ENCODE measurements at regions not wholly inside any gene's neighbourhood (a gene's known extent, or its start where the extent isn't known, plus 50 kb on each side); places are given as distances from the start of the nearest gene placed in this dataset.

DNA sequence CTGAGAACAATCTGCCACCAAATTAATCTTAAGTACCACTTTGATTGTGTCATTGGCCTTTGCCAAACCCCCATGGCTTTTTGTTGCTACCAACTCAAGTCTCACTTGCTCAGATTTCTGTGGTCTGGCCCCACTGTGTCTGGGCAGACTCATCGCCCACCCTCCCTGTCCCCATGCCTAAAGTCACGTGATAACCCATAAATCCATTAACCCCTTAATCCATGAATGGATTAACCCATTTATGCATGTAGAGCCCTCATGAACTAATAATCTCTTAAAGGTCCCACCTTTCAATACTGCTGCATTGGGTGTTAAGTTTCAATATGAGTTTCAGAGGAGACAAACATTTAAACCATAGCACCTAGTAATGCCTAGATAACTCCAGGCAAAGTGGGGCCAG, 78.5 kb upstream of the BLTP1 start:
- H3K4me3 Mint-ChIP-seq (ENCODE audit: low read depth) = no peak overlapping the region
- H3K9me3 Mint-ChIP-seq (ENCODE audit: low read depth) = no peaks in the 10 kb centered on the region
- TF ChIP-seq, protein P1, sequence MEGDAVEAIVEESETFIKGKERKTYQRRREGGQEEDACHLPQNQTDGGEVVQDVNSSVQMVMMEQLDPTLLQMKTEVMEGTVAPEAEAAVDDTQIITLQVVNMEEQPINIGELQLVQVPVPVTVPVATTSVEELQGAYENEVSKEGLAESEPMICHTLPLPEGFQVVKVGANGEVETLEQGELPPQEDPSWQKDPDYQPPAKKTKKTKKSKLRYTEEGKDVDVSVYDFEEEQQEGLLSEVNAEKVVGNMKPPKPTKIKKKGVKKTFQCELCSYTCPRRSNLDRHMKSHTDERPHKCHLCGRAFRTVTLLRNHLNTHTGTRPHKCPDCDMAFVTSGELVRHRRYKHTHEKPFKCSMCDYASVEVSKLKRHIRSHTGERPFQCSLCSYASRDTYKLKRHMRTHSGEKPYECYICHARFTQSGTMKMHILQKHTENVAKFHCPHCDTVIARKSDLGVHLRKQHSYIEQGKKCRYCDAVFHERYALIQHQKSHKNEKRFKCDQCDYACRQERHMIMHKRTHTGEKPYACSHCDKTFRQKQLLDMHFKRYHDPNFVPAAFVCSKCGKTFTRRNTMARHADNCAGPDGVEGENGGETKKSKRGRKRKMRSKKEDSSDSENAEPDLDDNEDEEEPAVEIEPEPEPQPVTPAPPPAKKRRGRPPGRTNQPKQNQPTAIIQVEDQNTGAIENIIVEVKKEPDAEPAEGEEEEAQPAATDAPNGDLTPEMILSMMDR (IDR thresholded peaks at IDR 0.05; ENCODE audit: unreplicated experiment) = no peak
- no peaks in the 10 kb centered on the region for H3K4me1 Mint-ChIP-seq (ENCODE audit: low read depth)
- DNase-seq (ENCODE audit: low spot score, unreplicated experiment) = no peak
- H3K27me3 Mint-ChIP-seq = peaks cover 13% of the 10 kb centered on the region
- H3K27ac Mint-ChIP-seq = no peak overlapping the region
- H3K36me3 Mint-ChIP-seq (ENCODE audit: insufficient read depth) = no peaks in the 10 kb centered on the region

DNA sequence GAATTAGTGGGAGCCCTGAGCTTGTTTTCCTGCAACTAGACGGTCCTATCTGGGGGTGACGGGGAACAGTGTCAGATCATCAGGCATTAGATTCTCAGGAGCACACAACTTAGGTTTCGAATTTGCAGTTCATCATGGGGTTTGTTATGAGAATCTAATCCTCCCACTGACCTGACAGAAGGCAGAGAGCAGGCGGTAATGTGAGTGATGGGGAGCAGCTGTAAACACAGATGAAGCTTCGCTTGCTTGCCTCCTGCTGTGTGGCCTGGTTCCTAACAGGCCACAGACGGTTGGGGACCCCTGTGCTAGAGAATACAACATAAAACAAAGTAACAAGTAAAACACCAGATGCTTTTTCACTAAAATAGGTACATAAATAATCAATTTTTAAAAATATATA, 86.2 kb upstream of the BLTP1 start:
- TF ChIP-seq, protein P1 (IDR thresholded peaks at IDR 0.05; ENCODE audit: unreplicated experiment) = no peak
- H3K27me3 Mint-ChIP-seq = peaks cover 5% of the 10 kb centered on the region
- H3K4me3 Mint-ChIP-seq (ENCODE audit: low read depth) = no peak overlapping the region
- DNase-seq (ENCODE audit: low spot score, unreplicated experiment) = no peak
- H3K27ac Mint-ChIP-seq = no peak overlapping the region
- H3K36me3 Mint-ChIP-seq (ENCODE audit: insufficient read depth) = no peaks in the 10 kb centered on the region
- no peaks in the 10 kb centered on the region for H3K4me1 Mint-ChIP-seq (ENCODE audit: low read depth)
- H3K9me3 Mint-ChIP-seq (ENCODE audit: low read depth) = no peaks in the 10 kb centered on the region

DNA sequence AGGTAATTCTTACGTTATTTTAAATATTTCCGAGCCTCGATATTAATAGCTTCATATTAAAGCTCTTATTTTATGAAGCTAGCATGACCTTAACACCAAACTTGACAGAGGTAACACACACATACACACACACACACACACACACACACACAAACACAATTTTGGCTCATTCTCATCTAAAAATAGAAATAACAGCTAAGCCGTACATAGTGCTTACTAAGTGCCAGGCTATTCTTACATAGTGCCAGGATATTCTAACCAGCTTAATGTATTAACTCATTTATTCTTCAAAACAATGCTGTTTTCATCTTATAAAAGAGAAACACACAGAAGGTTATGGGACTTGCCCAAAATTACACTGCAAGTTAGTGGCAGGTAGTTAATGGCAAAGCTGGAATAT, 87.0 kb upstream of the BLTP1 start:
- Mint-ChIP-seq H3K27ac (no peak overlapping the region), H3K4me1 (ENCODE audit: low read depth) (no peaks in the 10 kb centered on the region), H3K4me3 (ENCODE audit: low read depth) (no peak overlapping the region), H3K9me3 (ENCODE audit: low read depth) (no peaks in the 10 kb centered on the region), H3K27me3 (peaks cover 5% of the 10 kb centered on the region), H3K36me3 (ENCODE audit: insufficient read depth) (no peaks in the 10 kb centered on the region)
- TF ChIP-seq, protein P1 (IDR thresholded peaks at IDR 0.05; ENCODE audit: unreplicated experiment) = no peak
- no peak for DNase-seq (ENCODE audit: low spot score, unreplicated experiment)

DNA sequence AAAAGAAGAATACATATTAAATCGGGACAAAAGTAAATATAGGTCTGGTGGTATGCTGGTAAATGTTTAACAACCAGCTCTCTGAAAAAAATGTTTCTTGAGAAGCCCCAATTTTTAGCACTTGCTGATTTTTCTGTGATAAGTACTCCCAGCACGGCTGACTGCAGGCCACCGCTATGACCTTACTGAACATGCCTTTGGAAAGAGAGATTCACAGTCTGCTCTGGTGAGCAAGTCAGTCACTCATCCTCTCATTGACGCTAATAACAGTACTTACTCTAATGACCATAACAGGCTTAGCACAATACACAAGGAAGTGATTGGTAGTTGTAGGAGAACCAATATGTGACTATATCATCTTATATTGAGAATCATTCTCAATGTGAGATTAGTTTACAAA, 98.9 kb upstream of the BLTP1 start:
- Mint-ChIP-seq H3K9me3 (ENCODE audit: low read depth) (no peaks in the 10 kb centered on the region), H3K4me1 (ENCODE audit: low read depth) (peaks cover 3% of the 10 kb centered on the region), H3K27ac (no peak overlapping the region), H3K4me3 (ENCODE audit: low read depth) (no peak overlapping the region), H3K27me3 (no peaks in the 10 kb centered on the region), H3K36me3 (ENCODE audit: insufficient read depth) (no peaks in the 10 kb centered on the region)
- no peak for DNase-seq (ENCODE audit: low spot score, unreplicated experiment)
- TF ChIP-seq, protein P1 (IDR thresholded peaks at IDR 0.05; ENCODE audit: unreplicated experiment) = no peak

DNA sequence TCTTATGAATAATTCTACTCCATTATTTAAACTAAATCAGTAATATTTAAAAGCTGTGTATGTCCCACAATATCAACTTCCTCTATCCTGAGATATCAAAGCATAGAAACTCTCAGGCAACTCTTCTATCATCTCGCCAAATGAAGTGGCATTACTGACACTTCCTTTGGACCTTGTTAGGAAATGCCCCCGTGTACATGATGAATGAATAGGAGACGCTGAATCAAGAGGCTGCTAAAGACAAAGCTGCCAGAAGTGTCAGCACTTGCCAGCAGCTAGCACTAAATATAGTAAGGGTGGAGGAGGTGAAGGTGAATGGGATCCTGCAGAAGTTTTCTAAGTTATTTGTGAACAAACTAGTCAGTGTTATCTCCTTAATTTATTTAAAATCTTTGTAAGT, 99.5 kb upstream of the BLTP1 start:
- Mint-ChIP-seq H3K4me3 (ENCODE audit: low read depth) (no peak overlapping the region), H3K36me3 (ENCODE audit: insufficient read depth) (no peaks in the 10 kb centered on the region), H3K27ac (no peak overlapping the region), H3K9me3 (ENCODE audit: low read depth) (no peaks in the 10 kb centered on the region), H3K4me1 (ENCODE audit: low read depth) (peaks cover 3% of the 10 kb centered on the region), H3K27me3 (no peaks in the 10 kb centered on the region)
- TF ChIP-seq, protein P1 (IDR thresholded peaks at IDR 0.05; ENCODE audit: unreplicated experiment) = no peak
- DNase-seq (ENCODE audit: low spot score, unreplicated experiment) = no peak

Data from progenitor cell of endocrine pancreas (in vitro differentiated cells).